Transverse colon (tissue), 3 donors: ENCODE measurements at regions not wholly inside any gene's neighbourhood (a gene's known extent, or its start where the extent isn't known, plus 50 kb on each side); places are given as distances from the start of the nearest gene placed in this dataset.

Source experiments
- EP300 ChIP-seq: sonication (generic); formaldehyde crosslinking; IDR thresholded peaks from one replicate; pipeline ENCODE4 v1.6.1; 2017; ENCODE audit warnings: antibody characterized with exemption, low read depth
- POLR2A ChIP-seq: fragments of 450-650 bp; IDR thresholded peaks from one replicate; pipeline ENCODE4 v1.6.1; 2016; ENCODE audit warnings: antibody characterized with exemption, mild to moderate bottlenecking, moderate library complexity
- TF ChIP-seq, protein P1 (sequence below), 5 experiments: fragments of 200-600 bp in 3 of 5; fragments of 450-650 bp in 2 of 5; sonication (generic) in 3 of 5; IDR thresholded peaks; 1 replicate in 2 of 5; 2 replicates in 3 of 5; pipeline ENCODE4 v1.5.1; 2016 to 2017; ENCODE audit warnings: antibody characterized with exemption in 5 of 5, inconsistent platforms in 3 of 5, mild to moderate bottlenecking in 2 of 5, moderate library complexity in 1 of 5

DNA sequence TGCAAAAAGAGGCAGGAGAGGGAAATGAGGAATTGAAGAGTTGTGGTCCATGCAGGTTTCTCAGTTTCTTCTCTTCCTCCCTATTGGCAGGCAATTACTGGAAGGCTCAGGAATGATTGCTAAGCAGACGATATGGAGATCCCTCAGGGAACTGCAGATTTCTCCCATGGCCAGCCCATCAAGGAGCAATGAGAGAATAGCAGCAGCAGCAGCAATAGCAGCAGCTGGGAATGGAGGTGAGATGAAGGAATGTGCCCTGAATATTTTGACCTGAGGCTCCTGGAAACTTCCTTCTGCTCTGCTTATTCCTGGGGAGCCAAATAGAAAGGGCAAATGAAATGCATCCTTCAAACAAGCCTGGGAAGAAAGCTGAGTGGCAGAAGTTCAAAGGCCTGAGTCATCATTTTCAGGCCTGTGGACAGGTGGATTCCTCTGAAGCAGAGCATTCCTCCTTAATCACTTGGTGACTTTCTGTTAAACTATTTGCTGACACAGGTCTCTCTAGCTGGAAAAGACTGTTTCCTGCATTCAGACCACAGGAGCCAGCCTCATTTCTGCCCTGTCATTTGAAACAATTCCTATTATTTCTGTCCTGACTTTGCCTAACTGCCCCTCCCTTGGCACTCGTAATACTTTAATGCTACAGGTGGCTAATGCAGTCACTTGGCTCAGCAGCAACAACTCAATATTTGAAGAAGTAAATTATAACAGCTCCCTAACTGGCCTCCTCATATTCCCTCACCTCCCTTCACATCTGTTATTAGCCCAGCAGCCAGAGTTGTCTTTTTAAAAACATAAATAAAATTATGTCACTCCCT is 146.9 kb upstream of the GADL1 start:
- TF ChIP-seq, protein P1, sequence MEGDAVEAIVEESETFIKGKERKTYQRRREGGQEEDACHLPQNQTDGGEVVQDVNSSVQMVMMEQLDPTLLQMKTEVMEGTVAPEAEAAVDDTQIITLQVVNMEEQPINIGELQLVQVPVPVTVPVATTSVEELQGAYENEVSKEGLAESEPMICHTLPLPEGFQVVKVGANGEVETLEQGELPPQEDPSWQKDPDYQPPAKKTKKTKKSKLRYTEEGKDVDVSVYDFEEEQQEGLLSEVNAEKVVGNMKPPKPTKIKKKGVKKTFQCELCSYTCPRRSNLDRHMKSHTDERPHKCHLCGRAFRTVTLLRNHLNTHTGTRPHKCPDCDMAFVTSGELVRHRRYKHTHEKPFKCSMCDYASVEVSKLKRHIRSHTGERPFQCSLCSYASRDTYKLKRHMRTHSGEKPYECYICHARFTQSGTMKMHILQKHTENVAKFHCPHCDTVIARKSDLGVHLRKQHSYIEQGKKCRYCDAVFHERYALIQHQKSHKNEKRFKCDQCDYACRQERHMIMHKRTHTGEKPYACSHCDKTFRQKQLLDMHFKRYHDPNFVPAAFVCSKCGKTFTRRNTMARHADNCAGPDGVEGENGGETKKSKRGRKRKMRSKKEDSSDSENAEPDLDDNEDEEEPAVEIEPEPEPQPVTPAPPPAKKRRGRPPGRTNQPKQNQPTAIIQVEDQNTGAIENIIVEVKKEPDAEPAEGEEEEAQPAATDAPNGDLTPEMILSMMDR (IDR thresholded peaks at IDR 0.05) = no peak
- TF ChIP-seq POLR2A (no peak), EP300 (no peak)
